Esophagus squamous epithelium (tissue), 4 donors: ENCODE measurements at regions not wholly inside any gene's neighbourhood (a gene's known extent, or its start where the extent isn't known, plus 50 kb on each side); places are given as distances from the start of the nearest gene placed in this dataset.

ENCODE experiments used
- POLR2A ChIP-seq, 4 donors: fragments of 450-650 bp; IDR thresholded peaks; one replicate each; pipeline ENCODE4 v1.6.1; 2017; ENCODE audit warnings: antibody characterized with exemption in 4 of 4, mild to moderate bottlenecking in 4 of 4, moderate library complexity in 3 of 4
- TF ChIP-seq, protein P1 (sequence below), 6 experiments: fragments of 450-650 bp in 4 of 6; fragments of 200-600 bp in 2 of 6; sonication (generic) in 2 of 6; IDR thresholded peaks; one replicate each; pipeline ENCODE4 v1.5.1; 2016 to 2019; ENCODE audit warnings: antibody characterized with exemption in 6 of 6, mild to moderate bottlenecking in 4 of 6, moderate library complexity in 4 of 6

- TF ChIP-seq, protein P1, sequence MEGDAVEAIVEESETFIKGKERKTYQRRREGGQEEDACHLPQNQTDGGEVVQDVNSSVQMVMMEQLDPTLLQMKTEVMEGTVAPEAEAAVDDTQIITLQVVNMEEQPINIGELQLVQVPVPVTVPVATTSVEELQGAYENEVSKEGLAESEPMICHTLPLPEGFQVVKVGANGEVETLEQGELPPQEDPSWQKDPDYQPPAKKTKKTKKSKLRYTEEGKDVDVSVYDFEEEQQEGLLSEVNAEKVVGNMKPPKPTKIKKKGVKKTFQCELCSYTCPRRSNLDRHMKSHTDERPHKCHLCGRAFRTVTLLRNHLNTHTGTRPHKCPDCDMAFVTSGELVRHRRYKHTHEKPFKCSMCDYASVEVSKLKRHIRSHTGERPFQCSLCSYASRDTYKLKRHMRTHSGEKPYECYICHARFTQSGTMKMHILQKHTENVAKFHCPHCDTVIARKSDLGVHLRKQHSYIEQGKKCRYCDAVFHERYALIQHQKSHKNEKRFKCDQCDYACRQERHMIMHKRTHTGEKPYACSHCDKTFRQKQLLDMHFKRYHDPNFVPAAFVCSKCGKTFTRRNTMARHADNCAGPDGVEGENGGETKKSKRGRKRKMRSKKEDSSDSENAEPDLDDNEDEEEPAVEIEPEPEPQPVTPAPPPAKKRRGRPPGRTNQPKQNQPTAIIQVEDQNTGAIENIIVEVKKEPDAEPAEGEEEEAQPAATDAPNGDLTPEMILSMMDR (IDR thresholded peaks at IDR 0.05): no peak
- no peak for TF ChIP-seq POLR2A (IDR thresholded peaks at IDR 0.05)
These were observed 200.4 kb upstream of the TBC1D5 start for GRCh38 chr3:17942856-17943255.
